ENCODE measurements at regions not wholly inside any gene's neighbourhood (a gene's known extent, or its start where the extent isn't known, plus 50 kb on each side); places are given as distances from the start of the nearest gene placed in this dataset.

- POLR2A ChIA-PET (ENCODE audit: unreplicated experiment), result no interaction called here
- intact Hi-C loops (cut with micrococcal nuclease; ENCODE audit: unreplicated experiment), result no loop called here
- Histone ChIP-seq H4K20me1 (ENCODE audit: insufficient read depth) (no peaks in the 10 kb centered on the region), H3K9me2 (ENCODE audit: insufficient read depth) (no peaks in the 10 kb centered on the region), H3K4me2 (no peak overlapping the region), H3K27me3 (ENCODE audit: insufficient read depth, low read depth) (peaks cover 61% of the 10 kb centered on the region), H3F3A (ENCODE audit: insufficient read depth, low read depth) (no peaks in the 10 kb centered on the region), H2AFZ (no peak overlapping the region), H3K4me3 (no peak overlapping the region), H3K36me3 (ENCODE audit: low read depth) (no peaks in the 10 kb centered on the region), H3K4me1 (replicated peaks; ENCODE audit: insufficient read depth) (no peaks in the 10 kb centered on the region), H3K79me2 (ENCODE audit: low read depth) (no peaks in the 10 kb centered on the region), H3K9me3 (ENCODE audit: insufficient read depth, low read depth) (peaks cover 6% of the 10 kb centered on the region; the same call in 1 of the 2 replicates), H3K27ac (no peak overlapping the region)
- TF ChIP-seq CTCF (conservative IDR thresholded peaks at IDR 0.05) (no peak), EZH2 (IDR thresholded peaks at IDR 0.05; ENCODE audit: low read depth) (no peak)
- CTCF ChIA-PET, result no interaction called here
- no TSS peak for BruUV-seq (replicated peaks)
- no peak for DNase-seq
Measured at GRCh38 chr11:119845756-119846155, 116.8 kb upstream of the NECTIN1 start.

- no TSS peak for BruUV-seq (replicated peaks)
- no peaks in the 10 kb centered on the region for H3F3A ChIP-seq (ENCODE audit: insufficient read depth, low read depth)
- H3K9me2 ChIP-seq (ENCODE audit: insufficient read depth), result no peaks in the 10 kb centered on the region
- H3K27ac ChIP-seq, result no peak overlapping the region
- no peaks in the 10 kb centered on the region for H4K20me1 ChIP-seq (ENCODE audit: insufficient read depth)
- peaks cover 65% of the 10 kb centered on the region for H3K27me3 ChIP-seq (ENCODE audit: insufficient read depth, low read depth)
- peaks cover 6% of the 10 kb centered on the region; the same call in 1 of the 2 replicates for H3K9me3 ChIP-seq (ENCODE audit: insufficient read depth, low read depth)
- ChIA-PET CTCF (no interaction called here), POLR2A (ENCODE audit: unreplicated experiment) (no interaction called here)
- no peaks in the 10 kb centered on the region for H3K36me3 ChIP-seq (ENCODE audit: low read depth)
- no peak for DNase-seq
- H2AFZ ChIP-seq, result no peak overlapping the region
- H3K4me3 ChIP-seq, result no peak overlapping the region
- TF ChIP-seq EZH2 (IDR thresholded peaks at IDR 0.05; ENCODE audit: low read depth) (no peak), CTCF (conservative IDR thresholded peaks at IDR 0.05) (no peak)
- no peaks in the 10 kb centered on the region for H3K4me1 ChIP-seq (replicated peaks; ENCODE audit: insufficient read depth)
- intact Hi-C loops (cut with micrococcal nuclease; ENCODE audit: unreplicated experiment), result no loop called here
- no peaks in the 10 kb centered on the region for H3K79me2 ChIP-seq (ENCODE audit: low read depth)
- no peak overlapping the region for H3K4me2 ChIP-seq
Measured at GRCh38 chr11:119845305-119845704, 116.3 kb upstream of the NECTIN1 start.

GRCh38 chr11:119844808-119845207 lies 115.8 kb upstream of the NECTIN1 start:
- peaks cover 6% of the 10 kb centered on the region; the same call in 1 of the 2 replicates for H3K9me3 ChIP-seq (ENCODE audit: insufficient read depth, low read depth)
- H3F3A ChIP-seq (ENCODE audit: insufficient read depth, low read depth), result no peaks in the 10 kb centered on the region
- intact Hi-C loops (cut with micrococcal nuclease; ENCODE audit: unreplicated experiment), result no loop called here
- peaks cover 70% of the 10 kb centered on the region for H3K27me3 ChIP-seq (ENCODE audit: insufficient read depth, low read depth)
- no peak overlapping the region for H2AFZ ChIP-seq
- POLR2A ChIA-PET (ENCODE audit: unreplicated experiment), result no interaction called here
- H3K9me2 ChIP-seq (ENCODE audit: insufficient read depth), result no peaks in the 10 kb centered on the region
- no peak overlapping the region for H3K4me2 ChIP-seq
- H3K4me3 ChIP-seq, result no peak overlapping the region
- BruUV-seq (replicated peaks), result no TSS peak
- H3K27ac ChIP-seq, result no peak overlapping the region
- no peaks in the 10 kb centered on the region for H4K20me1 ChIP-seq (ENCODE audit: insufficient read depth)
- no peaks in the 10 kb centered on the region for H3K4me1 ChIP-seq (replicated peaks; ENCODE audit: insufficient read depth)
- no peak for DNase-seq
- no peak for TF ChIP-seq EZH2 (IDR thresholded peaks at IDR 0.05; ENCODE audit: low read depth)
- TF ChIP-seq CTCF (conservative IDR thresholded peaks at IDR 0.05), result no peak
- H3K36me3 ChIP-seq (ENCODE audit: low read depth), result no peaks in the 10 kb centered on the region
- CTCF ChIA-PET, result no interaction called here
- H3K79me2 ChIP-seq (ENCODE audit: low read depth), result no peaks in the 10 kb centered on the region
